ENCODE measurements at regions not wholly inside any gene's neighbourhood (a gene's known extent, or its start where the extent isn't known, plus 50 kb on each side); places are given as distances from the start of the nearest gene placed in this dataset.

- H3K27ac Mint-ChIP-seq (ENCODE audit: unreplicated experiment), result no peak overlapping the region
- TF ChIP-seq CTCF (IDR thresholded peaks at IDR 0.05), result no peak
- no peak for DNase-seq (ENCODE audit: low spot score)
- no peaks in the 10 kb centered on the region for H3K9me3 Mint-ChIP-seq (ENCODE audit: low read depth)
- H3K36me3 Mint-ChIP-seq (ENCODE audit: low read depth), result no peaks in the 10 kb centered on the region
- H3K4me1 Mint-ChIP-seq (ENCODE audit: low read depth), result peaks cover 22% of the 10 kb centered on the region
- H3K27me3 Mint-ChIP-seq (ENCODE audit: low read depth), result peaks cover 3% of the 10 kb centered on the region
- no peak overlapping the region for H3K4me3 Mint-ChIP-seq (ENCODE audit: unreplicated experiment)
Measured at GRCh38 chr2:239462671-239463506, 62.1 kb upstream of the HDAC4 start.

- no peak for TF ChIP-seq CTCF (IDR thresholded peaks at IDR 0.05)
Measured at GRCh38 chr2:239462191-239462515, 61.3 kb upstream of the HDAC4 start.

GRCh38 chr2:239461291-239462190 lies 60.7 kb upstream of the HDAC4 start:
- Mint-ChIP-seq H3K27ac (ENCODE audit: unreplicated experiment) (no peak overlapping the region), H3K27me3 (ENCODE audit: low read depth) (peaks cover 8% of the 10 kb centered on the region), H3K36me3 (ENCODE audit: low read depth) (no peaks in the 10 kb centered on the region), H3K4me3 (ENCODE audit: unreplicated experiment) (no peak overlapping the region), H3K4me1 (ENCODE audit: low read depth) (peaks cover 22% of the 10 kb centered on the region), H3K9me3 (ENCODE audit: low read depth) (no peaks in the 10 kb centered on the region)
- no peak for TF ChIP-seq CTCF (IDR thresholded peaks at IDR 0.05)
- DNase-seq (ENCODE audit: low spot score), result no peak

More at GRCh38 chr2:239462191-239462515, 61.3 kb upstream of the HDAC4 start:
- Mint-ChIP-seq H3K27ac (ENCODE audit: unreplicated experiment) (no peak overlapping the region), H3K4me3 (ENCODE audit: unreplicated experiment) (no peak overlapping the region), H3K9me3 (ENCODE audit: low read depth) (no peaks in the 10 kb centered on the region), H3K4me1 (ENCODE audit: low read depth) (peaks cover 22% of the 10 kb centered on the region), H3K27me3 (ENCODE audit: low read depth) (peaks cover 3% of the 10 kb centered on the region), H3K36me3 (ENCODE audit: low read depth) (no peaks in the 10 kb centered on the region)
- no peak for DNase-seq (ENCODE audit: low spot score)

- Mint-ChIP-seq H3K36me3 (ENCODE audit: low read depth) (no peaks in the 10 kb centered on the region), H3K9me3 (ENCODE audit: low read depth) (no peaks in the 10 kb centered on the region), H3K4me3 (ENCODE audit: unreplicated experiment) (no peak overlapping the region), H3K27ac (ENCODE audit: unreplicated experiment) (no peak overlapping the region), H3K4me1 (ENCODE audit: low read depth) (peaks cover 22% of the 10 kb centered on the region), H3K27me3 (ENCODE audit: low read depth) (peaks cover 15% of the 10 kb centered on the region)
- DNase-seq (ENCODE audit: low spot score), result no peak
- no peak for TF ChIP-seq CTCF (IDR thresholded peaks at IDR 0.05)
Measured at GRCh38 chr2:239460780-239461179, 60.0 kb upstream of the HDAC4 start.

DNA sequence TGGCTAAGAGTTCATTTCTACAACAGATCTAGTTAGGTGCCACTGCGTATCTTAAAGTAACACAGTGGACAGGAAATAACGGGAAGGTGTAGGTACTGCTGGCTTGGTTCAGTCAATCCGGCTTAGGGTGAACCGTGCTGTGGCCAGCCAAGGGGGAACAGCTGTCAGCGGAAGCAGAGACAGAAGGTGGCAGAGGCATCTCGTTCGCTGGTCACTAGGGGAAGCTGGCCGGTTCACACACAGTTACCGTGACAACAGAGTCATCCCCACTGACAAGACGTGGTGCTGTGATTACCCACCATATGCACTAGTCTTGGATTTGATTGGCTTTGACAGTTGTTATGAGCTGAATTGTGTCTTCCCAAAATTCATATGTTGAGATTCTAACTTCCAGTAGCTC lies 58.8 kb upstream of the HDAC4 start:
- Mint-ChIP-seq H3K4me3 (ENCODE audit: unreplicated experiment) (no peak overlapping the region), H3K9me3 (ENCODE audit: low read depth) (peaks cover 5% of the 10 kb centered on the region), H3K27me3 (ENCODE audit: low read depth) (peaks cover 26% of the 10 kb centered on the region), H3K27ac (ENCODE audit: unreplicated experiment) (no peak overlapping the region), H3K4me1 (ENCODE audit: low read depth) (peaks cover 14% of the 10 kb centered on the region), H3K36me3 (ENCODE audit: low read depth) (no peaks in the 10 kb centered on the region)
- no peak for DNase-seq (ENCODE audit: low spot score)
- TF ChIP-seq CTCF (IDR thresholded peaks at IDR 0.05), result no peak

Data from chondrocyte (in vitro differentiated cells).